ENCODE measurements at regions not wholly inside any gene's neighbourhood (a gene's known extent, or its start where the extent isn't known, plus 50 kb on each side); places are given as distances from the start of the nearest gene placed in this dataset.

DNA sequence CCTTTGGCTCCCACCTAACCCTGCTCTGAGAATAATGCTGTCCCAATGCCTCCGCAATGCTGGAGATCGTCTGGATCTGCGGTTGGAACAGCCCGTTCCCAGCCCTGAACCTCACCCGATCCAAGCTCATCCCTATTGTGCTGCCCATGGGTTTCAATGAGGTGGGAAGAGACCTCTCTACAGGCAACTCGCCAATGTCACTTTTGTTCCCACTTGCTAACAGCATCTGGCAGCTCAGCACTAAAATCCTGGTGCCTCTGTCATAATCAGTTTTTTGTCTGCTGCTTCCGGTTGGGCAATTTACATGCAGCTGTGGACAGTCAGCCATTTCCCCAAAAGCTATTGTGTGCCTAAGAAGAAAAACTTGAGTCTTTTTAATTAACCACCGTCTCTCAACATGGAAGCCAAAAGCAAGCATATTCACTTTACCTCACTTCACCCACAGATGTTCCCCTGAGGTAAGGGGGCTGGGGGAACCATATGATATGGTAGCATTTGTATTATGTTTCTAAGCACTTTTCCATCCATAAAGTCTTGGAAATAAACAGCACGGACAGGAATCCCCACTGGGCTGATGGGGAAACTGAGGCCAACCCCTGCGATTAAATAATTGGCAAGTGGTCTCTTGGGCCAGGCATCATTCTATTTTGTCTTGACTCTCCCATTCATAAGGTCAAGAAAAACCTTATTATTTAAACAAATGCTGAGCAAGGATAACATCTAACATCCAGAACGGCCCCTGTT lies 159.2 kb upstream of the CDH5 start:
- no peak for DNase-seq
- Mint-ChIP-seq H3K27me3 (ENCODE audit: insufficient read depth) (peaks cover 11% of the 10 kb centered on the region), H3K4me3 (no peak overlapping the region), H3K27ac (no peak overlapping the region), H3K9me3 (no peaks in the 10 kb centered on the region), H3K36me3 (ENCODE audit: low read depth) (no peaks in the 10 kb centered on the region), H3K4me1 (ENCODE audit: low read depth) (no peaks in the 10 kb centered on the region; the same call in 1 of the 2 replicates)
- TF ChIP-seq, protein P1, sequence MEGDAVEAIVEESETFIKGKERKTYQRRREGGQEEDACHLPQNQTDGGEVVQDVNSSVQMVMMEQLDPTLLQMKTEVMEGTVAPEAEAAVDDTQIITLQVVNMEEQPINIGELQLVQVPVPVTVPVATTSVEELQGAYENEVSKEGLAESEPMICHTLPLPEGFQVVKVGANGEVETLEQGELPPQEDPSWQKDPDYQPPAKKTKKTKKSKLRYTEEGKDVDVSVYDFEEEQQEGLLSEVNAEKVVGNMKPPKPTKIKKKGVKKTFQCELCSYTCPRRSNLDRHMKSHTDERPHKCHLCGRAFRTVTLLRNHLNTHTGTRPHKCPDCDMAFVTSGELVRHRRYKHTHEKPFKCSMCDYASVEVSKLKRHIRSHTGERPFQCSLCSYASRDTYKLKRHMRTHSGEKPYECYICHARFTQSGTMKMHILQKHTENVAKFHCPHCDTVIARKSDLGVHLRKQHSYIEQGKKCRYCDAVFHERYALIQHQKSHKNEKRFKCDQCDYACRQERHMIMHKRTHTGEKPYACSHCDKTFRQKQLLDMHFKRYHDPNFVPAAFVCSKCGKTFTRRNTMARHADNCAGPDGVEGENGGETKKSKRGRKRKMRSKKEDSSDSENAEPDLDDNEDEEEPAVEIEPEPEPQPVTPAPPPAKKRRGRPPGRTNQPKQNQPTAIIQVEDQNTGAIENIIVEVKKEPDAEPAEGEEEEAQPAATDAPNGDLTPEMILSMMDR (IDR thresholded peaks at IDR 0.05): no peak

DNA sequence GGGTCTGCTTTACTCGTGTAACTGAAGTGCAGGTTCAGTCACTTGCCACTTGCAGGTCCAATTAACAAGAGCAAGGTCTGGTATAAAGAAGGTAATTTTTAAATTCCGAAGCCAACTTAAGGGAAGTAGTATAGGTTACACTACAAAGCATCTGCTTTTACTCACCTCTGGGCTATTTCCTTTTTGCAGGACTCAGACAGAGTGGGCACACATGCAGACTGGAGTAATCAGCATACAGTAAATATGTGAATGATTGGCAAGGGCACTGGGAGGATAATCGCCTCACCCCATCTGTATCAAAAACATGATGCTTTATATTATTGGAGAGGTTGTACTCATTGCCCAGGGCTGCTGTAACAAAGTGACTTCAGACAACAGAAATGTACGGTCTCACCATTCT lies 160.1 kb upstream of the CDH5 start:
- H3K27me3 Mint-ChIP-seq (ENCODE audit: insufficient read depth): peaks cover 17% of the 10 kb centered on the region
- no peak overlapping the region for H3K27ac Mint-ChIP-seq
- no peak for DNase-seq
- H3K36me3 Mint-ChIP-seq (ENCODE audit: low read depth): no peaks in the 10 kb centered on the region
- TF ChIP-seq, protein P1 (IDR thresholded peaks at IDR 0.05): no peak
- no peaks in the 10 kb centered on the region for H3K9me3 Mint-ChIP-seq
- H3K4me3 Mint-ChIP-seq: no peak overlapping the region
- no peaks in the 10 kb centered on the region; the same call in 1 of the 2 replicates for H3K4me1 Mint-ChIP-seq (ENCODE audit: low read depth)

DNA sequence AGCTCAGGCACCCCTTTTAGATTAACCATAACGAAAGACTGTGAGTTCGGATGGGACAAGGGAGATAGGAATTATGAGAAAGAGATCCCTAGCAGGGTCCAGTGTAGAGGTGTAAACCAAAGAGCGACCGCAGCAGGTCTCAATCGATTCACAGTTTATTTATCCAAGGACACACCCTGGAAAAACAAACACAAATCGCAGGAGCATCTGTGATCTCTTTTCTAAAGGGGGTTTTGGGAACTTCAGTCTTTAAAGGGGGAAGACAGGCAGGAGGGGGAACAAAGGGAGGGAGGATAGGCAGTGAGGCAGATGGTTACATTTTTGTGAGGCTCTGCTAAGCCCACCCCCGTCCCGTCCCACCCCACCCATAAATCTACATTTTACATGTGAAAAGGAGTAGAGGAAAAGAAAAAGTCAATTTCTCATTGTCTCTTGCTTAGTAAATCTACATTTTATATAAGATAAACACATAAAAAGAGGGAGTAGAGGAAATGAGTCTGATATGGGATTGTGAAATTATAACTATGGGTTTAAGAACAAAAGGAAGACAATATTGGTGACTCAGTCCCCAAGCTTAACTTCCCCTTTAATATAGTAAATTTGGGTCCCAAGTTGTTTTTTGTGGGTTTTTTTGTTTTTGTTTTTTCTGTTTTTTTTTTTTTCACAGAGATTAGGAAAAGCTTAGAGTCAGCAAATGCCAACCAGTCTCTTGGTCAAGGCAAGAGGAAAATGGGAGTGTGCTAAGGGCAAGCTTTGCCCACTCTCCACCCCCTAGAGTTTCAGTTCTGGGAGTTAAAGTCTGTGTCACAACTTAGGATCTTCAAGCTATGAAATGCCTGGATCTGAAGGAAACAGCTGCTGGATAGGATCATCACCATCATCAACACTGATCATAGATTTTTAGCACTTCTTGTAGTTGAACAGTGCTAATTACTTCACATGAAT lies 160.9 kb upstream of the CDH5 start:
- TF ChIP-seq, protein P1 (IDR thresholded peaks at IDR 0.05): no peak
- DNase-seq: no peak
- no peak overlapping the region for H3K27ac Mint-ChIP-seq
- H3K36me3 Mint-ChIP-seq (ENCODE audit: low read depth): no peaks in the 10 kb centered on the region
- H3K27me3 Mint-ChIP-seq (ENCODE audit: insufficient read depth): peaks cover 17% of the 10 kb centered on the region
- no peaks in the 10 kb centered on the region for H3K9me3 Mint-ChIP-seq
- no peak overlapping the region for H3K4me3 Mint-ChIP-seq
- no peaks in the 10 kb centered on the region; the same call in 1 of the 2 replicates for H3K4me1 Mint-ChIP-seq (ENCODE audit: low read depth)

DNA sequence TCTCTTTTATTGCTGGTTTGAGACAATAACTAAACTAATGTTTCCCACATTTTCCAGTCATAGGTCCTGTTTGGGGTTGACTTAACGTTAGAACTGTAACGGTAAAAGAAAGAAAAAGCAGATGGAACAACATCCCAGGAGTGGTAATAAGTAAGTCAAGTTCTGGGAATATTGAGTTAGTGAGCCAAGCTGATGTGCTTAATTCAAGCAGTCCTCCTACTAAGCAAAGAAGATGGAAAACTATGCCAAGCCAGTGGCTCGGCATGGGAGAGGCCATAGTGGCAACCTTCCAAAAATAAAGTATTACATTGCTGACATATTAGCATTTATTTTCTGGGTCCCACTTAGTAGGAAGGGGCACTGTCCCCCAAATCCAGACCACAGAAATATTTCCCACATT lies 161.7 kb upstream of the CDH5 start:
- H3K4me3 Mint-ChIP-seq: no peak overlapping the region
- H3K9me3 Mint-ChIP-seq: no peaks in the 10 kb centered on the region
- H3K27ac Mint-ChIP-seq: no peak overlapping the region
- DNase-seq: no peak
- H3K36me3 Mint-ChIP-seq (ENCODE audit: low read depth): no peaks in the 10 kb centered on the region
- TF ChIP-seq, protein P1 (IDR thresholded peaks at IDR 0.05): no peak
- H3K4me1 Mint-ChIP-seq (ENCODE audit: low read depth): no peaks in the 10 kb centered on the region; the same call in 1 of the 2 replicates
- peaks cover 17% of the 10 kb centered on the region for H3K27me3 Mint-ChIP-seq (ENCODE audit: insufficient read depth)

DNA sequence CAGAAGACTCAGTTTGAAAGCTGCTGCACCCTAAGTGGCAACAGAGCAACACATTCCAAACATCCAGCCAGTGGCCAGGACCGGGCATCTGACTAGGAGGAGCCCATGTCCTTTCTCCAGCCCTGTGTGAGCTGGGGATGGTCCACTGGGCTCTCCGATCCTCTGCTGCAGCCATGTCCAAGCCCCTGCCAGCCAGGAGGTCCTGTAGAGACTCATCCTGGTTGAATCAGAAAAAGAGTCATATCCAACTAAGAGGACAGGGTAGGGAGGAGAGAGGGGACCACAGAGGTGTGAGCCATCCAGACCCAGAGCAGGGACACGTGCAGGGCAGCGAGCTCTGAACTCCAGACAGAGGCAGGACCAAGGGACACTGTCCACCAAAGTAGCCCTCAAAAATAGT lies 163.0 kb upstream of the CDH5 start:
- TF ChIP-seq, protein P1 (IDR thresholded peaks at IDR 0.05): no peak
- Mint-ChIP-seq H3K9me3 (no peaks in the 10 kb centered on the region), H3K27me3 (ENCODE audit: insufficient read depth) (peaks cover 20% of the 10 kb centered on the region), H3K36me3 (ENCODE audit: low read depth) (no peaks in the 10 kb centered on the region), H3K4me3 (no peak overlapping the region), H3K27ac (no peak overlapping the region), H3K4me1 (ENCODE audit: low read depth) (no peaks in the 10 kb centered on the region; the same call in 1 of the 2 replicates)
- DNase-seq: no peak
